Gastrocnemius medialis (tissue), 4 donors: ENCODE measurements at regions not wholly inside any gene's neighbourhood (a gene's known extent, or its start where the extent isn't known, plus 50 kb on each side); places are given as distances from the start of the nearest gene placed in this dataset.

Experiments used
- POLR2A ChIP-seq, 2 donors: fragments of 450-650 bp; IDR thresholded peaks; one replicate each; pipeline ENCODE4 v1.6.1; 2017; ENCODE audit warnings: antibody characterized with exemption in 2 of 2, mild to moderate bottlenecking in 2 of 2, moderate library complexity in 2 of 2
- TF ChIP-seq, protein P1 (sequence below), 5 experiments: fragments of 450-650 bp in 3 of 5; fragments of 200-600 bp in 2 of 5; sonication (generic) in 2 of 5; IDR thresholded peaks in 4 of 5; conservative IDR thresholded peaks in 1 of 5; 1 replicate in 4 of 5; 2 replicates in 1 of 5; pipeline ENCODE4 v1.5.1; 2016 to 2019; ENCODE audit warnings: antibody characterized with exemption in 5 of 5, mild to moderate bottlenecking in 3 of 5, moderate library complexity in 3 of 5

DNA sequence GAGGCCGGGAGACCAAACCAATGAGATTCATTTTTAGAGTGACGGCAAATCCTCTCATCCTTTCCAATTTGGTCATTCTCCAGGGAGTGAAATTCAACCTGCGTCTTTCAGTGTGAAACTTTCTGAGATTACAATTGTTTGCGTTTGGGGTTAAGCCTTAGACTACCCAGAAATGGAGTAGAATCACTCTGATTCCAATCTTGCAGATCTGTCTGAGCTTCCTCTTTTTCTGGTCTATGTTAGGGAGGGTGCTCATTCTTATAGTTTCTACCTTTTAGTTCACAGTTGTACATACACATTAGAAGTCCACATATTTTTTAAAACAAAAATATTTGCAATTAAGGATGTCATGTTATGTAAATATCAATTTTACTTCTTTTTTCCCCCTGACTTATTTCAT, 183.0 kb upstream of the PHACTR1 start:
- TF ChIP-seq, protein P1, sequence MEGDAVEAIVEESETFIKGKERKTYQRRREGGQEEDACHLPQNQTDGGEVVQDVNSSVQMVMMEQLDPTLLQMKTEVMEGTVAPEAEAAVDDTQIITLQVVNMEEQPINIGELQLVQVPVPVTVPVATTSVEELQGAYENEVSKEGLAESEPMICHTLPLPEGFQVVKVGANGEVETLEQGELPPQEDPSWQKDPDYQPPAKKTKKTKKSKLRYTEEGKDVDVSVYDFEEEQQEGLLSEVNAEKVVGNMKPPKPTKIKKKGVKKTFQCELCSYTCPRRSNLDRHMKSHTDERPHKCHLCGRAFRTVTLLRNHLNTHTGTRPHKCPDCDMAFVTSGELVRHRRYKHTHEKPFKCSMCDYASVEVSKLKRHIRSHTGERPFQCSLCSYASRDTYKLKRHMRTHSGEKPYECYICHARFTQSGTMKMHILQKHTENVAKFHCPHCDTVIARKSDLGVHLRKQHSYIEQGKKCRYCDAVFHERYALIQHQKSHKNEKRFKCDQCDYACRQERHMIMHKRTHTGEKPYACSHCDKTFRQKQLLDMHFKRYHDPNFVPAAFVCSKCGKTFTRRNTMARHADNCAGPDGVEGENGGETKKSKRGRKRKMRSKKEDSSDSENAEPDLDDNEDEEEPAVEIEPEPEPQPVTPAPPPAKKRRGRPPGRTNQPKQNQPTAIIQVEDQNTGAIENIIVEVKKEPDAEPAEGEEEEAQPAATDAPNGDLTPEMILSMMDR (IDR thresholded peaks at IDR 0.05 in 4 of 5, conservative IDR thresholded peaks at IDR 0.05 in 1 of 5) = no peak
- no peak for TF ChIP-seq POLR2A (IDR thresholded peaks at IDR 0.05)
